H1 (cell line): ENCODE measurements at regions not wholly inside any gene's neighbourhood (a gene's known extent, or its start where the extent isn't known, plus 50 kb on each side); places are given as distances from the start of the nearest gene placed in this dataset.

Source experiments
- CTCF ChIA-PET: fragments of 300-600 bp; sonication (Branson Sonifier 250); formaldehyde crosslinking; loops from one replicate; lab custom pipeline; 2021; ENCODE audit not compliant: partially characterized antibody; lab: Charles Lee
- POLR2A ChIA-PET: fragments of 300-600 bp; sonication (Branson Sonifier 250); formaldehyde crosslinking; loops from one replicate; lab custom pipeline; 2021; ENCODE audit warnings: inconsistent platforms; ENCODE audit not compliant: partially characterized antibody; lab: Charles Lee
- DNase-seq, 2 experiments: peaks; one replicate each; pipeline versions ENCODE4 v3.0.0 to v3.0.0-alpha.2; 2010 to 2022; ENCODE audit warnings: low spot score in 2 of 2, low read depth in 1 of 2, mixed read lengths in 1 of 2
- FAIRE-seq: peaks from 2 replicates; lab custom pipeline; 2011; peaks lifted over from hg19 to GRCh38; lab: Jason Lieb, UNC
- H2AFZ ChIP-seq: 2 replicates; pipeline ENCODE4 v1.8.1; 2012; ENCODE audit warnings: low read length, inconsistent platforms
- H2AK5ac ChIP-seq: 2 replicates; pipeline ENCODE4 v1.6.1; 2013; ENCODE audit warnings: low read depth, low read length
- H2BK120ac ChIP-seq: replicated peaks from 2 replicates; pipeline ENCODE3; 2013; ENCODE audit warnings: low read depth, low read length, inconsistent platforms
- H2BK12ac ChIP-seq: 2 replicates; pipeline ENCODE4 v1.6.1; 2013; ENCODE audit warnings: low read depth, low read length
- H2BK15ac ChIP-seq: 2 replicates; pipeline ENCODE4 v1.6.1; 2013; ENCODE audit warnings: low read length
- H2BK20ac ChIP-seq: 2 replicates; pipeline ENCODE4 v1.6.1; 2013; ENCODE audit warnings: low read length
- H2BK5ac ChIP-seq: 2 replicates; pipeline ENCODE4 v1.6.1; 2013; ENCODE audit warnings: low read depth, low read length
- H3K14ac ChIP-seq: 2 replicates; pipeline ENCODE4 v1.6.1; 2013; ENCODE audit warnings: inconsistent platforms; ENCODE audit not compliant: insufficient read length
- H3K18ac ChIP-seq: 2 replicates; pipeline ENCODE4 v1.6.1; 2013; ENCODE audit warnings: low read length; ENCODE audit errors: extremely low read depth
- H3K23ac ChIP-seq: 2 replicates; pipeline ENCODE4 v1.6.1; 2013; ENCODE audit warnings: inconsistent platforms; ENCODE audit not compliant: insufficient read length
- H3K23me2 ChIP-seq: 2 replicates; pipeline ENCODE4 v1.6.1; 2013; ENCODE audit warnings: low read depth, low read length
- H3K27ac ChIP-seq: 2 replicates; pipeline ENCODE4 v1.6.1; 2011; ENCODE audit warnings: low read depth, low read length, inconsistent platforms
- H3K27me3 ChIP-seq, 4 experiments: replicated peaks in 1 of 4; 1 replicate in 1 of 4; 2 replicates in 3 of 4; pipeline versions ENCODE4 v1.6.1 to v1.8.1; 2011 to 2013; ENCODE audit warnings: low read length in 3 of 4, mild to moderate bottlenecking in 3 of 4, inconsistent platforms in 2 of 4, mixed read lengths in 2 of 4, moderate library complexity in 1 of 4; ENCODE audit not compliant: control insufficient read depth in 3 of 4, insufficient read depth in 3 of 4; ENCODE audit errors: extremely low read depth in 1 of 4
- H3K36me3 ChIP-seq, 4 experiments: 2 replicates each; pipeline versions ENCODE4 v1.6.1 to v1.8.1; 2011 to 2013; ENCODE audit warnings: mild to moderate bottlenecking in 4 of 4, low read length in 3 of 4, moderate library complexity in 2 of 4, control low read depth in 1 of 4, inconsistent platforms in 1 of 4; ENCODE audit not compliant: insufficient read depth in 4 of 4, control insufficient read depth in 2 of 4
- H3K4ac ChIP-seq: replicated peaks from 2 replicates; pipeline ENCODE3; 2013; ENCODE audit warnings: low read length, low read depth, mixed read lengths, inconsistent platforms; ENCODE audit not compliant: insufficient read length
- H3K4me1 ChIP-seq, 4 experiments: replicated peaks in 1 of 4; 1 replicate in 1 of 4; 2 replicates in 3 of 4; pipeline versions ENCODE4 v1.6.1 to v1.8.1; 2011 to 2013; ENCODE audit warnings: low read length in 3 of 4, inconsistent platforms in 2 of 4, mixed read lengths in 1 of 4; ENCODE audit not compliant: insufficient read depth in 4 of 4, control insufficient read depth in 3 of 4
- H3K4me2 ChIP-seq, 2 experiments: 2 replicates each; pipeline versions ENCODE4 v1.6.1 to v1.8.1; 2011 to 2013; ENCODE audit warnings: low read depth in 2 of 2, low read length in 2 of 2, control low read depth in 1 of 2, inconsistent platforms in 1 of 2, mild to moderate bottlenecking in 1 of 2; ENCODE audit not compliant: insufficient read depth in 1 of 2
- H3K4me3 ChIP-seq, 4 experiments: fragments of 200-600, 300-600 bp in 1 of 4; sonication (generic), shearing (Covaris generic), sonication (Bioruptor Twin) in 1 of 4; 2 replicates each; pipeline versions ENCODE4 v1.5.1 to v1.8.1; 2011 to 2016; ENCODE audit warnings: low read length in 4 of 4, low read depth in 3 of 4, control low read depth in 2 of 4, inconsistent platforms in 2 of 4, mild to moderate bottlenecking in 2 of 4, mixed read lengths in 1 of 4, moderate library complexity in 1 of 4; ENCODE audit not compliant: insufficient read depth in 2 of 4; ENCODE audit errors: extremely low read depth in 1 of 4
- H3K56ac ChIP-seq: replicated peaks from 2 replicates; pipeline ENCODE3; 2013; ENCODE audit warnings: low read depth, mild to moderate bottlenecking, mixed read lengths, low read length, inconsistent platforms; ENCODE audit not compliant: insufficient read length
- H3K79me1 ChIP-seq: 2 replicates; pipeline ENCODE4 v1.6.1; 2013; ENCODE audit warnings: low read depth, low read length, control low read depth
- H3K79me2 ChIP-seq, 2 experiments: 2 replicates each; pipeline versions ENCODE4 v1.6.1 to v1.8.1; 2012 to 2013; ENCODE audit warnings: low read length in 2 of 2, mild to moderate bottlenecking in 2 of 2, inconsistent platforms in 1 of 2; ENCODE audit not compliant: insufficient read depth in 2 of 2, control insufficient read depth in 1 of 2
- H3K9ac ChIP-seq, 4 experiments: replicated peaks in 1 of 4; 1 replicate in 1 of 4; 2 replicates in 3 of 4; pipeline versions ENCODE4 v1.6.1 to v1.8.1; 2011 to 2013; ENCODE audit warnings: low read depth in 3 of 4, low read length in 3 of 4, control low read depth in 2 of 4, mild to moderate bottlenecking in 2 of 4, moderate library complexity in 2 of 4, inconsistent platforms in 1 of 4; ENCODE audit errors: extremely low read depth in 1 of 4
- H3K9me3 ChIP-seq, 2 experiments: 2 replicates each; pipeline versions ENCODE4 v1.6.1 to v1.8.1; 2012 to 2013; ENCODE audit warnings: mild to moderate bottlenecking in 2 of 2, moderate library complexity in 2 of 2, control low read depth in 1 of 2, inconsistent platforms in 1 of 2, low read depth in 1 of 2, low read length in 1 of 2, mixed read lengths in 1 of 2; ENCODE audit not compliant: insufficient read depth in 2 of 2
- H4K20me1 ChIP-seq, 2 experiments: replicated peaks in 1 of 2; 2 replicates each; pipeline versions ENCODE3 to v1.8.1; 2011 to 2013; ENCODE audit warnings: inconsistent platforms in 2 of 2, low read length in 2 of 2, mild to moderate bottlenecking in 1 of 2; ENCODE audit not compliant: insufficient read depth in 2 of 2, control insufficient read depth in 1 of 2
- H4K5ac ChIP-seq: 2 replicates; pipeline ENCODE4 v1.6.1; 2013; ENCODE audit warnings: low read length, low read depth, mixed read lengths, inconsistent platforms; ENCODE audit not compliant: insufficient read length
- H4K8ac ChIP-seq: 2 replicates; pipeline ENCODE4 v1.8.0; 2013; ENCODE audit warnings: mild to moderate bottlenecking, moderate library complexity, low read length, inconsistent platforms; ENCODE audit not compliant: insufficient read depth; ENCODE audit errors: extremely low read depth
- H4K91ac ChIP-seq: replicated peaks from 2 replicates; pipeline ENCODE3; 2013; ENCODE audit warnings: low read length, mixed read lengths, inconsistent platforms; ENCODE audit not compliant: insufficient read length
- TCF12 ChIP-seq: IDR thresholded peaks from 2 replicates; pipeline ENCODE4 v1.6.1; 2011; ENCODE audit warnings: low read depth, mild to moderate bottlenecking, low read length
- WGBS, 2 experiments: shearing (Covaris generic) in 1 of 2; methylation state at CpG; one replicate each; pipeline versions ENCODE4 v1.1.6 to v1.1.7; 2013 to 2015; ENCODE audit warnings: low lambda C conversion rate in 2 of 2, mixed read lengths in 2 of 2, inconsistent platforms in 1 of 2, low coverage in 1 of 2, missing lambda C conversion rate in 1 of 2; ENCODE audit not compliant: insufficient replicate concordance in 2 of 2, insufficient coverage in 1 of 2, insufficient read length in 1 of 2; ENCODE audit errors: extremely low coverage in 1 of 2, missing lambda C conversion rate in 1 of 2; 5-methylcytosine and 5-hydroxymethylcytosine counted together

DNA sequence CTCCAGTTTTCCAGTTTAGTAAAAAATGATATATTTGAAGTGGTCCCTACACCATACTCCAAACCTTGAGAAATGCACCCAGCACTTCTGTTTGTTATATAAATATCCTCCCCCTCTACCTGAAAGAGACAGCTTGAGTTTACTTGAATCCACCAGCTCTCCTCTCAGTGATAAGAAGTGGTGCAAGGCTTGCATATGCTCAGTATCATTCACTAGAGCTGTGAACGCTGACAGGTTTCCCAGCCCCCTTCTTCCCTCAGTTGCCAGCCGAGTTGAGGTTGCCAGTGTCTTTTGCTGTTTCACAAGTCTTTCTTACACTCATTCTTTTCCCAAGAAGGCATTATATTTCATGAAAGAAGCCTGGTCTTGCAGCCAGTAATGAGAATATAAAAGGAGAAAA lies 880.0 kb downstream of the LRRTM4 start:
- Histone ChIP-seq H3K79me2 (no peaks in the 10 kb centered on the region), H2AK5ac (no peak overlapping the region), H3K18ac (no peak overlapping the region), H4K5ac (no peak overlapping the region), H3K79me1 (no peaks in the 10 kb centered on the region), H3K4ac (no peak overlapping the region), H3K4me3 (no peak overlapping the region), H3K9ac (no peak overlapping the region), H4K91ac (no peak overlapping the region), H4K20me1 (no peaks in the 10 kb centered on the region), H2BK15ac (no peak overlapping the region), H4K8ac (no peak overlapping the region), H3K23ac (no peak overlapping the region), H3K9me3 (no peaks in the 10 kb centered on the region; a peak in 1 of 4 replicates), H2BK20ac (no peak overlapping the region), H2BK5ac (no peak overlapping the region), H3K56ac (no peak overlapping the region), H3K27me3 (no peaks in the 10 kb centered on the region), H3K14ac (no peak overlapping the region), H3K27ac (no peak overlapping the region), H3K4me2 (no peak overlapping the region), H3K36me3 (no peaks in the 10 kb centered on the region), H3K23me2 (no peaks in the 10 kb centered on the region), H3K4me1 (no peaks in the 10 kb centered on the region; a peak in 1 of 7 replicates), H2AFZ (no peak overlapping the region), H2BK120ac (no peak overlapping the region), H2BK12ac (no peak overlapping the region)
- DNase-seq (no peak), FAIRE-seq (no peak)
- ChIA-PET POLR2A (no interaction called here), CTCF (interaction anchor here (1.8 kb wide), 1 partner anchor 21 kb away, joined by 7 read pairs; no protein-coding TSS in a partner anchor)
- WGBS, 2 experiments: 70% methylated on average over 2 of the region's 2 CpGs; no CpG with 5 or more reads in 1 of the 2 experiments
- TF ChIP-seq TCF12: no peak
